RWPE1 (cell line): ENCODE measurements at regions not wholly inside any gene's neighbourhood (a gene's known extent, or its start where the extent isn't known, plus 50 kb on each side); places are given as distances from the start of the nearest gene placed in this dataset.

Experiments used
- CTCF ChIA-PET: fragments of 350-600 bp; sonication (Branson Sonifier 250); formaldehyde crosslinking; extraction: SDS; loops from one replicate; lab custom pipeline; 2021; lab: Yijun Ruan, JAX
- POLR2A ChIA-PET: fragments of 400-600 bp; formaldehyde crosslinking; extraction: SDS; loops from one replicate; lab custom pipeline; 2020; ENCODE audit warnings: antibody characterized with exemption; ENCODE audit not compliant: low non-redundant PET; lab: Yijun Ruan, JAX
- DNase-seq: peaks from one replicate; pipeline ENCODE4 v3.0.0; 2012; ENCODE audit warnings: low spot score
- H3K27ac ChIP-seq: fragments of 450-650 bp; 2 replicates; pipeline ENCODE4 v1.5.1; 2017
- TF ChIP-seq, protein P1 (sequence below): fragments of 450-650 bp; conservative IDR thresholded peaks from 2 replicates; pipeline ENCODE4 v1.5.1; 2017; ENCODE audit warnings: low read depth, mild to moderate bottlenecking

GRCh38 chr12:108401964-108402363 is 62.9 kb upstream of the CMKLR1 start:
- TF ChIP-seq, protein P1, sequence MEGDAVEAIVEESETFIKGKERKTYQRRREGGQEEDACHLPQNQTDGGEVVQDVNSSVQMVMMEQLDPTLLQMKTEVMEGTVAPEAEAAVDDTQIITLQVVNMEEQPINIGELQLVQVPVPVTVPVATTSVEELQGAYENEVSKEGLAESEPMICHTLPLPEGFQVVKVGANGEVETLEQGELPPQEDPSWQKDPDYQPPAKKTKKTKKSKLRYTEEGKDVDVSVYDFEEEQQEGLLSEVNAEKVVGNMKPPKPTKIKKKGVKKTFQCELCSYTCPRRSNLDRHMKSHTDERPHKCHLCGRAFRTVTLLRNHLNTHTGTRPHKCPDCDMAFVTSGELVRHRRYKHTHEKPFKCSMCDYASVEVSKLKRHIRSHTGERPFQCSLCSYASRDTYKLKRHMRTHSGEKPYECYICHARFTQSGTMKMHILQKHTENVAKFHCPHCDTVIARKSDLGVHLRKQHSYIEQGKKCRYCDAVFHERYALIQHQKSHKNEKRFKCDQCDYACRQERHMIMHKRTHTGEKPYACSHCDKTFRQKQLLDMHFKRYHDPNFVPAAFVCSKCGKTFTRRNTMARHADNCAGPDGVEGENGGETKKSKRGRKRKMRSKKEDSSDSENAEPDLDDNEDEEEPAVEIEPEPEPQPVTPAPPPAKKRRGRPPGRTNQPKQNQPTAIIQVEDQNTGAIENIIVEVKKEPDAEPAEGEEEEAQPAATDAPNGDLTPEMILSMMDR, result no peak
- no peak for DNase-seq
- ChIA-PET POLR2A (no interaction called here), CTCF (no interaction called here)
- no peak overlapping the region for H3K27ac ChIP-seq

DNA sequence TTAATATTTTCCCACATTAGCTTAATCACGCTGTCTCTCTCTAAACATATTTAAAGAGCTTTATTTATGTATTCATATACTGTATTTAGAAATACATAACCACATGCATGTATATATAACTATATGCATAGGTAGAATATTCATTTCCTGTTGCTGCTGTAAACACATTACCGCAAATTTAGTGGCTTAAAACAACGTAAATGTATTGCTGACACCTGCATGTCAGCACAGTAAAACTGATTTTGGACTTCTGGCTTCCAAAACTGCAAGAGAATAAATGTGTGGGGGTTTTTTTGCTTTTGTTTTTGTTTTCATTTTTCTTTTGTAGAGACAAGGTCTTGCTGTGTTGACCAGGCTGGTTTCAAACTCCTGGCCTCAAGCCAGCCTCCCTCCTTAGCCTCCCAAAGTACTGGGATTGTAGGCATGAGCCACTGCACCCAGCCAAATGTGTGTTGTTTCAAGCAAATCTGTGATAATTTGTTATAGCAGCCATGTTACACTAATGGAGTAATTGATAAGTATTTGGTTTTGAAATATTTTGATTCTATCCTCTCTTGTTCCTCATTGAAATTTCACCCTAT is 61.9 kb upstream of the CMKLR1 start:
- no peak for DNase-seq
- ChIA-PET POLR2A (no interaction called here), CTCF (no interaction called here)
- TF ChIP-seq, protein P1, result no peak
- no peak overlapping the region for H3K27ac ChIP-seq

GRCh38 chr12:108400481-108400880 is 61.4 kb upstream of the CMKLR1 start:
- CTCF ChIA-PET, result interaction anchor here (0.6 to 0.7 kb wide), 2 partner anchors 57 to 340 kb away, joined by 3 to 8 read pairs; no protein-coding TSS in a partner anchor

DNA sequence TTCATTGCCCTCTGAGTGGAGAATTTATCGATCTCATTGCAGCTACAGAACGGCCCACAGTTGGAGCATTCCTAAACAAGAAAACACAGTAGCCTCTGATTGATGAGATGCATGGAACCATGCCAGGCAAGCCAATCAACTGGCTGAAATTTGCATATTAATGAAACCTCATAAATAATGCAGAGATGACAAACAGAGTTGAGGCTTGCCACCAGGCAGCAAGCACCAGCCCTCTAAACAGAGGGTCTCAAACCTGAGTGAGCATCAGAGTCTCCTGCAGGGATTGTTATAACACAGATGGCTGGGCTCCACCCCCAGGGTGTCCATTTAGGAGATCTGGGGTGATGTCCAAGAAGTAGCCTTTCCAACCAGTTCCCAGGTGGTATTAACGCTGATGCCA is 60.9 kb upstream of the CMKLR1 start:
- CTCF ChIA-PET, result interaction anchor here (0.6 to 0.7 kb wide), 2 partner anchors 58 to 339 kb away, joined by 3 to 8 read pairs; no protein-coding TSS in a partner anchor
- POLR2A ChIA-PET, result no interaction called here
- TF ChIP-seq, protein P1, result no peak
- DNase-seq, result no peak
- no peak overlapping the region for H3K27ac ChIP-seq

More at GRCh38 chr12:108400481-108400880, 61.4 kb upstream of the CMKLR1 start:
- TF ChIP-seq, protein P1, result no peak
- DNase-seq, result no peak
- POLR2A ChIA-PET, result no interaction called here
- no peak overlapping the region for H3K27ac ChIP-seq

- H3K27ac ChIP-seq, result no peak overlapping the region
- ChIA-PET POLR2A (no interaction called here), CTCF (no interaction called here)
- no peak for DNase-seq
- TF ChIP-seq, protein P1, result no peak
These were observed 60.4 kb upstream of the CMKLR1 start for GRCh38 chr12:108399514-108399913.

GRCh38 chr12:108394196-108394595 is 55.1 kb upstream of the CMKLR1 start:
- ChIA-PET POLR2A (no interaction called here), CTCF (interaction anchor here (0.7 kb wide), 1 partner anchor 25 kb away, joined by 3 read pairs; no protein-coding TSS in a partner anchor)
- no peak overlapping the region for H3K27ac ChIP-seq
- DNase-seq, result no peak
- TF ChIP-seq, protein P1, result no peak
